Keratinocyte (primary cell): ENCODE measurements at regions not wholly inside any gene's neighbourhood (a gene's known extent, or its start where the extent isn't known, plus 50 kb on each side); places are given as distances from the start of the nearest gene placed in this dataset.

Experiments
- DNase-seq: peaks from one replicate; pipeline ENCODE4 v3.0.0-alpha.2; 2011; ENCODE audit warnings: low read depth, missing footprints, low spot score
- FAIRE-seq: peaks from 2 replicates; lab custom pipeline; 2011; peaks lifted over from hg19 to GRCh38; lab: Jason Lieb, UNC
- H2AFZ ChIP-seq: 2 replicates; pipeline ENCODE4 v1.6.0; 2012; ENCODE audit warnings: low read length, control low read depth, inconsistent platforms; ENCODE audit not compliant: control insufficient read depth
- H3K27ac ChIP-seq: 2 replicates; pipeline ENCODE4 v1.5.1; 2011; ENCODE audit warnings: low read length; ENCODE audit not compliant: control insufficient read depth, insufficient read depth
- H3K27me3 ChIP-seq: 3 replicates; pipeline ENCODE4 v1.6.0; 2011; ENCODE audit warnings: low read length; ENCODE audit not compliant: control insufficient read depth, insufficient read depth; ENCODE audit errors: extremely low read depth
- H3K36me3 ChIP-seq, 2 experiments: 2 replicates in 1 of 2; 3 replicates in 1 of 2; pipeline ENCODE4 v1.5.1; 2011; ENCODE audit warnings: low read length in 2 of 2, mild to moderate bottlenecking in 1 of 2; ENCODE audit not compliant: control insufficient read depth in 2 of 2, insufficient read depth in 2 of 2; ENCODE audit errors: extremely low read depth in 1 of 2
- H3K4me1 ChIP-seq: 3 replicates; pipeline ENCODE4 v1.5.1; 2011; ENCODE audit warnings: low read length; ENCODE audit not compliant: control insufficient read depth, insufficient read depth; ENCODE audit errors: extremely low read depth
- H3K4me2 ChIP-seq: 3 replicates; pipeline ENCODE4 v1.6.0; 2011; ENCODE audit warnings: low read depth, low read length; ENCODE audit not compliant: control insufficient read depth, insufficient read depth; ENCODE audit errors: extremely low read depth
- H3K4me3 ChIP-seq, 3 experiments: fragments of 200-600 bp in 1 of 3; sonication (generic) in 1 of 3; 2 replicates in 2 of 3; 3 replicates in 1 of 3; pipeline ENCODE4 v1.5.1; 2011 to 2016; ENCODE audit warnings: low read length in 3 of 3, mild to moderate bottlenecking in 3 of 3, control low read depth in 2 of 3, inconsistent platforms in 1 of 3, low read depth in 1 of 3, mixed read lengths in 1 of 3, mixed run types in 1 of 3, moderate library complexity in 1 of 3; ENCODE audit not compliant: control insufficient read depth in 2 of 3, insufficient read depth in 2 of 3; ENCODE audit errors: extremely low read depth in 1 of 3
- H3K79me2 ChIP-seq: 2 replicates; pipeline ENCODE4 v1.6.0; 2012; ENCODE audit warnings: low read length; ENCODE audit not compliant: control insufficient read depth, insufficient read depth
- H3K9ac ChIP-seq: 3 replicates; pipeline ENCODE4 v1.6.0; 2011; ENCODE audit warnings: low read length; ENCODE audit not compliant: control insufficient read depth, insufficient read depth; ENCODE audit errors: extremely low read depth
- H3K9me1 ChIP-seq: 3 replicates; pipeline ENCODE4 v1.6.0; 2011; ENCODE audit warnings: low read length; ENCODE audit not compliant: control insufficient read depth, insufficient read depth; ENCODE audit errors: extremely low read depth
- H3K9me3 ChIP-seq: 2 replicates; pipeline ENCODE4 v1.5.1; 2012; ENCODE audit warnings: low read depth, low read length; ENCODE audit not compliant: control insufficient read depth
- H4K20me1 ChIP-seq: 3 replicates; pipeline ENCODE4 v1.6.0; 2011; ENCODE audit warnings: low read length; ENCODE audit not compliant: control insufficient read depth, insufficient read depth; ENCODE audit errors: extremely low read depth
- CTCF ChIP-seq, 3 experiments: IDR thresholded peaks in 1 of 3; conservative IDR thresholded peaks in 1 of 3; optimal IDR thresholded peaks in 1 of 3; 2 replicates in 2 of 3; 3 replicates in 1 of 3; pipeline versions ENCODE3 to v1.5.1; 2011; ENCODE audit warnings: low read length in 3 of 3, mild to moderate bottlenecking in 3 of 3, moderate library complexity in 2 of 3, control low read depth in 1 of 3, inconsistent platforms in 1 of 3; ENCODE audit not compliant: insufficient read depth in 2 of 3; ENCODE audit errors: extremely low read depth in 1 of 3
- EZH2 ChIP-seq: IDR thresholded peaks from one replicate; pipeline ENCODE4 v1.6.1; 2012; ENCODE audit warnings: inconsistent platforms, mild to moderate bottlenecking, low read length, moderate library complexity
- dilution Hi-C: fragments of 300-500 bp; cut with MboI; formaldehyde crosslinking; loops from one replicate; pipeline ENCODE4 v1.7.0; 2020; ENCODE audit warnings: low sequenced_read_pairs; ENCODE audit not compliant: extremely low pct_ligation_motif_present

GRCh38 chr4:173696011-173696410 is 166.0 kb upstream of the HAND2 start:
- H3K4me1 ChIP-seq: no peaks in the 10 kb centered on the region
- H4K20me1 ChIP-seq: no peaks in the 10 kb centered on the region
- no peak overlapping the region for H3K27ac ChIP-seq
- H3K4me3 ChIP-seq: no peak overlapping the region
- H3K79me2 ChIP-seq: no peaks in the 10 kb centered on the region
- no peak overlapping the region for H3K9ac ChIP-seq
- H3K9me3 ChIP-seq: peaks cover 2% of the 10 kb centered on the region
- H3K4me2 ChIP-seq: no peak overlapping the region
- no peaks in the 10 kb centered on the region for H3K27me3 ChIP-seq
- no peak for TF ChIP-seq CTCF (optimal IDR thresholded peaks at IDR 0.05 in 1 of 3, IDR thresholded peaks at IDR 0.05 in 1 of 3, conservative IDR thresholded peaks at IDR 0.05 in 1 of 3; ENCODE audit: extremely low read depth in 1 of 3, insufficient read depth in 2 of 3, low read length in 3 of 3)
- no peak for TF ChIP-seq EZH2
- no peak for DNase-seq
- H2AFZ ChIP-seq: no peak overlapping the region
- FAIRE-seq: no peak
- H3K36me3 ChIP-seq: no peaks in the 10 kb centered on the region
- no peaks in the 10 kb centered on the region for H3K9me1 ChIP-seq
- dilution Hi-C loops: no loop called here

- Histone ChIP-seq H3K9ac (no peak overlapping the region), H3K36me3 (no peaks in the 10 kb centered on the region), H3K27ac (no peak overlapping the region), H3K4me2 (no peak overlapping the region), H3K79me2 (no peaks in the 10 kb centered on the region), H3K9me1 (no peaks in the 10 kb centered on the region), H3K4me3 (no peak overlapping the region), H3K27me3 (no peaks in the 10 kb centered on the region), H3K9me3 (no peaks in the 10 kb centered on the region), H4K20me1 (no peaks in the 10 kb centered on the region), H3K4me1 (no peaks in the 10 kb centered on the region), H2AFZ (no peak overlapping the region)
- dilution Hi-C loops: no loop called here
- FAIRE-seq (no peak), DNase-seq (no peak)
- TF ChIP-seq EZH2 (no peak), CTCF (optimal IDR thresholded peaks at IDR 0.05 in 1 of 3, IDR thresholded peaks at IDR 0.05 in 1 of 3, conservative IDR thresholded peaks at IDR 0.05 in 1 of 3; ENCODE audit: extremely low read depth in 1 of 3, insufficient read depth in 2 of 3, low read length in 3 of 3) (no peak)
Observed at GRCh38 chr4:173685831-173686210, 155.8 kb upstream of the HAND2 start.
